Effector memory CD8-positive, alpha-beta T cell (primary cell): ENCODE measurements at regions not wholly inside any gene's neighbourhood (a gene's known extent, or its start where the extent isn't known, plus 50 kb on each side); places are given as distances from the start of the nearest gene placed in this dataset.
"Not testable (repeated sequence)": the region's sequence is repeated elsewhere in the genome, so short reads cannot be mapped to it uniquely, and the experiment has no call there.

Source experiments
- ATAC-seq: fragments of 150-1000 bp; cut with Tn5 transposase; replicated peaks from 2 replicates; pipeline ENCODE4 v1.10.0; 2021; ENCODE audit warnings: mild to moderate bottlenecking, moderate library complexity
- DNase-seq, 3 experiments: peaks; one replicate each; pipeline ENCODE4 v3.0.0; 2021
- H3K27ac Mint-ChIP-seq, 2 donors: one replicate each; pipeline ENCODE4 v1.8.0; 2022; ENCODE audit warnings: mild to moderate bottlenecking in 2 of 2, mixed read lengths in 2 of 2, moderate library complexity in 2 of 2
- H3K27me3 Mint-ChIP-seq, 2 donors: one replicate each; pipeline ENCODE4 v1.8.0; 2022; ENCODE audit warnings: mixed read lengths in 2 of 2
- H3K36me3 Mint-ChIP-seq: one replicate; pipeline ENCODE4 v1.8.0; 2022; ENCODE audit warnings: mild to moderate bottlenecking, moderate library complexity, mixed read lengths; ENCODE audit not compliant: insufficient read depth
- H3K4me1 Mint-ChIP-seq, 2 donors: one replicate each; pipeline ENCODE4 v1.8.0; 2022; ENCODE audit warnings: low read depth in 2 of 2, mixed read lengths in 2 of 2
- H3K4me3 Mint-ChIP-seq, 2 donors: one replicate each; pipeline ENCODE4 v1.8.0; 2022; ENCODE audit warnings: mild to moderate bottlenecking in 2 of 2, mixed read lengths in 2 of 2, moderate library complexity in 2 of 2
- H3K9me3 Mint-ChIP-seq, 2 donors: one replicate each; pipeline ENCODE4 v1.8.0; 2022; ENCODE audit warnings: mixed read lengths in 2 of 2

GRCh38 chr9:74085384-74086037, 411.6 kb upstream of the RORB start:
- not testable (repeated sequence) for ATAC-seq, H3K36me3 Mint-ChIP-seq, DNase-seq, H3K4me3 Mint-ChIP-seq, H3K27me3 Mint-ChIP-seq, H3K4me1 Mint-ChIP-seq, H3K27ac Mint-ChIP-seq
- H3K9me3 Mint-ChIP-seq = peaks cover 8 to 19% of the 10 kb centered on the region in 2 donors

- not testable (repeated sequence) for H3K27me3 Mint-ChIP-seq, ATAC-seq, H3K4me3 Mint-ChIP-seq, H3K27ac Mint-ChIP-seq, DNase-seq, H3K36me3 Mint-ChIP-seq, H3K4me1 Mint-ChIP-seq
- peaks cover 8 to 31% of the 10 kb centered on the region in 2 donors for H3K9me3 Mint-ChIP-seq
Measured at GRCh38 chr9:74090921-74091320, 406.2 kb upstream of the RORB start.

- Mint-ChIP-seq H3K27me3 (no peaks in the 10 kb centered on the region), H3K4me3 (no peak overlapping the region), H3K36me3 (no peaks in the 10 kb centered on the region), H3K9me3 (peaks cover 14 to 28% of the 10 kb centered on the region in 2 donors), H3K4me1 (no peaks in the 10 kb centered on the region), H3K27ac (no peak overlapping the region)
- ATAC-seq (no peak), DNase-seq (no peak)
Measured at GRCh38 chr9:74092491-74092834, 404.7 kb upstream of the RORB start.

- H3K4me1 Mint-ChIP-seq, H3K36me3 Mint-ChIP-seq, H3K27ac Mint-ChIP-seq, ATAC-seq, DNase-seq, H3K27me3 Mint-ChIP-seq, H3K4me3 Mint-ChIP-seq: not testable (repeated sequence)
- peaks cover 10 to 24% of the 10 kb centered on the region in 2 donors for H3K9me3 Mint-ChIP-seq
Measured at GRCh38 chr9:74094037-74094436, 403.1 kb upstream of the RORB start.

- Mint-ChIP-seq H3K27me3 (no peaks in the 10 kb centered on the region), H3K4me1 (no peaks in the 10 kb centered on the region), H3K4me3 (no peak overlapping the region), H3K9me3 (peaks cover 7 to 21% of the 10 kb centered on the region in 2 donors), H3K36me3 (no peaks in the 10 kb centered on the region), H3K27ac (no peak overlapping the region)
- DNase-seq (no peak), ATAC-seq (no peak)
Measured at GRCh38 chr9:74094766-74095165, 402.4 kb upstream of the RORB start.

- Mint-ChIP-seq H3K27me3 (no peaks in the 10 kb centered on the region), H3K9me3 (peaks cover 7 to 14% of the 10 kb centered on the region in 2 donors), H3K36me3 (no peaks in the 10 kb centered on the region), H3K4me3 (no peak overlapping the region), H3K4me1 (no peaks in the 10 kb centered on the region), H3K27ac (no peak overlapping the region)
- no peak for ATAC-seq
- DNase-seq = no peak
Measured at GRCh38 chr9:74095925-74096324, 401.2 kb upstream of the RORB start.

- ATAC-seq (no peak), DNase-seq (no peak)
- Mint-ChIP-seq H3K27me3 (no peaks in the 10 kb centered on the region), H3K4me3 (no peak overlapping the region), H3K4me1 (no peaks in the 10 kb centered on the region), H3K27ac (no peak overlapping the region), H3K9me3 (peaks cover 7 to 10% of the 10 kb centered on the region in 2 donors), H3K36me3 (no peaks in the 10 kb centered on the region)
Measured at GRCh38 chr9:74096420-74096819, 400.7 kb upstream of the RORB start.

GRCh38 chr9:74100042-74100441, 397.1 kb upstream of the RORB start:
- ATAC-seq = no peak
- H3K36me3 Mint-ChIP-seq = no peaks in the 10 kb centered on the region

GRCh38 chr9:74102148-74102547, 395.0 kb upstream of the RORB start:
- H3K4me3 Mint-ChIP-seq, H3K9me3 Mint-ChIP-seq, H3K27ac Mint-ChIP-seq, H3K36me3 Mint-ChIP-seq, ATAC-seq, H3K4me1 Mint-ChIP-seq, H3K27me3 Mint-ChIP-seq, DNase-seq: not testable (repeated sequence)

More at GRCh38 chr9:74100042-74100441, 397.1 kb upstream of the RORB start:
- H3K27me3 Mint-ChIP-seq = no peaks in the 10 kb centered on the region
- H3K4me3 Mint-ChIP-seq = no peak overlapping the region
- no peak for DNase-seq
- no peak overlapping the region for H3K27ac Mint-ChIP-seq
- H3K9me3 Mint-ChIP-seq = peaks cover 7 to 11% of the 10 kb centered on the region in 2 donors
- no peaks in the 10 kb centered on the region for H3K4me1 Mint-ChIP-seq

- no peaks in the 10 kb centered on the region for H3K4me1 Mint-ChIP-seq
- no peak overlapping the region for H3K27ac Mint-ChIP-seq
- H3K27me3 Mint-ChIP-seq = no peaks in the 10 kb centered on the region
- H3K36me3 Mint-ChIP-seq = no peaks in the 10 kb centered on the region
- ATAC-seq (no peak), DNase-seq (no peak)
- H3K9me3 Mint-ChIP-seq = peaks cover 0 to 6% of the 10 kb centered on the region in 2 donors
- H3K4me3 Mint-ChIP-seq = no peak overlapping the region
Measured at GRCh38 chr9:74102702-74103101, 394.4 kb upstream of the RORB start.

- no peaks in the 10 kb centered on the region for H3K36me3 Mint-ChIP-seq
- H3K4me3 Mint-ChIP-seq = no peak overlapping the region
- H3K27ac Mint-ChIP-seq = no peak overlapping the region
- no peaks in the 10 kb centered on the region for H3K4me1 Mint-ChIP-seq
- ATAC-seq = no peak
- H3K27me3 Mint-ChIP-seq = no peaks in the 10 kb centered on the region
- peaks cover 0 to 2% of the 10 kb centered on the region in 2 donors for H3K9me3 Mint-ChIP-seq
- no peak for DNase-seq
Measured at GRCh38 chr9:74107692-74108091, 389.4 kb upstream of the RORB start.

GRCh38 chr9:74115976-74116375, 381.2 kb upstream of the RORB start:
- H3K27ac Mint-ChIP-seq = no peak overlapping the region

GRCh38 chr9:74117151-74117550, 380.0 kb upstream of the RORB start:
- Mint-ChIP-seq H3K27me3 (no peaks in the 10 kb centered on the region), H3K9me3 (no peaks in the 10 kb centered on the region), H3K4me3 (no peak overlapping the region), H3K27ac (no peak overlapping the region), H3K36me3 (no peaks in the 10 kb centered on the region), H3K4me1 (no peaks in the 10 kb centered on the region)
- ATAC-seq (no peak), DNase-seq (no peak)

More at GRCh38 chr9:74115976-74116375, 381.2 kb upstream of the RORB start:
- Mint-ChIP-seq H3K4me1 (no peaks in the 10 kb centered on the region), H3K4me3 (no peak overlapping the region), H3K9me3 (no peaks in the 10 kb centered on the region), H3K27me3 (no peaks in the 10 kb centered on the region), H3K36me3 (no peaks in the 10 kb centered on the region)
- ATAC-seq (no peak), DNase-seq (no peak)

- no peak for ATAC-seq
Measured at GRCh38 chr9:74117731-74118130, 379.4 kb upstream of the RORB start.

More at GRCh38 chr9:74117731-74118130, 379.4 kb upstream of the RORB start:
- Mint-ChIP-seq H3K36me3 (no peaks in the 10 kb centered on the region), H3K4me1 (peaks cover 0 to 2% of the 10 kb centered on the region in 2 donors), H3K4me3 (no peak overlapping the region), H3K9me3 (no peaks in the 10 kb centered on the region), H3K27ac (no peak overlapping the region), H3K27me3 (no peaks in the 10 kb centered on the region)
- DNase-seq = no peak
